Natural killer cell (primary cell): ENCODE measurements at regions not wholly inside any gene's neighbourhood (a gene's known extent, or its start where the extent isn't known, plus 50 kb on each side); places are given as distances from the start of the nearest gene placed in this dataset.

ENCODE experiments used
- ATAC-seq, 3 donors: fragments of 150-1000 bp in 2 of 3; fragments of 200-7000 bp in 1 of 3; cut with Tn5 transposase; 1 replicate in 1 of 3; 2 replicates in 2 of 3; pipeline ENCODE4 v1.10.0; 2021; ENCODE audit warnings: mild to moderate bottlenecking in 2 of 3, moderate library complexity in 2 of 3
- DNase-seq, 2 donors: peaks; one replicate each; pipeline versions ENCODE4 v3.0.0 to v3.0.0-alpha.2; 2013 to 2021; ENCODE audit warnings: mixed read lengths in 1 of 2
- H3K27ac ChIP-seq: one replicate; pipeline ENCODE4 v1.5.1; 2013; ENCODE audit warnings: mild to moderate bottlenecking, low read length
- H3K27me3 ChIP-seq: one replicate; pipeline ENCODE4 v1.6.1; 2013; ENCODE audit warnings: low read length; ENCODE audit not compliant: control insufficient read depth, insufficient read depth
- H3K36me3 ChIP-seq: one replicate; pipeline ENCODE4 v1.6.1; 2013; ENCODE audit warnings: low read length; ENCODE audit not compliant: control insufficient read depth, insufficient read depth
- H3K4me1 ChIP-seq: one replicate; pipeline ENCODE4 v1.6.1; 2013; ENCODE audit warnings: low read length; ENCODE audit not compliant: control insufficient read depth, insufficient read depth
- H3K4me3 ChIP-seq: one replicate; pipeline ENCODE4 v1.5.1; 2013; ENCODE audit warnings: low read length
- H3K9me3 ChIP-seq: one replicate; pipeline ENCODE4 v1.6.1; 2013; ENCODE audit warnings: low read length; ENCODE audit not compliant: control insufficient read depth, insufficient read depth
- H3K27ac Mint-ChIP-seq, 2 donors: one replicate each; pipeline ENCODE4 v1.8.0; 2022; ENCODE audit warnings: mild to moderate bottlenecking in 2 of 2, mixed read lengths in 2 of 2, moderate library complexity in 1 of 2
- H3K27me3 Mint-ChIP-seq, 2 donors: one replicate each; pipeline ENCODE4 v1.8.0; 2022; ENCODE audit warnings: low read depth in 2 of 2, mixed read lengths in 2 of 2
- H3K36me3 Mint-ChIP-seq: one replicate; pipeline ENCODE4 v1.8.0; 2022; ENCODE audit warnings: mixed read lengths
- H3K4me1 Mint-ChIP-seq, 2 donors: one replicate each; pipeline ENCODE4 v1.8.0; 2022; ENCODE audit warnings: mixed read lengths in 2 of 2
- H3K4me3 Mint-ChIP-seq: one replicate; pipeline ENCODE4 v1.8.0; 2022; ENCODE audit warnings: mild to moderate bottlenecking, moderate library complexity, mixed read lengths
- H3K9me3 Mint-ChIP-seq, 2 donors: one replicate each; pipeline ENCODE4 v1.8.0; 2022; ENCODE audit warnings: mixed read lengths in 2 of 2
- WGBS: methylation state at CpG from one replicate; pipeline ENCODE4 v1.1.7; 2013; ENCODE audit warnings: missing lambda C conversion rate; ENCODE audit not compliant: insufficient coverage; 5-methylcytosine and 5-hydroxymethylcytosine counted together
- intact Hi-C: fragments of 100-400 bp; cut with micrococcal nuclease; formaldehyde crosslinking; loops from one replicate; pipeline ENCODE4 v1.14.2; 2022
- TF ChIP-seq, protein P1 (sequence below): fragments of 200-600 bp; IDR thresholded peaks from one replicate; pipeline ENCODE4 v1.8.0; 2022; ENCODE audit warnings: antibody characterized with exemption

DNA sequence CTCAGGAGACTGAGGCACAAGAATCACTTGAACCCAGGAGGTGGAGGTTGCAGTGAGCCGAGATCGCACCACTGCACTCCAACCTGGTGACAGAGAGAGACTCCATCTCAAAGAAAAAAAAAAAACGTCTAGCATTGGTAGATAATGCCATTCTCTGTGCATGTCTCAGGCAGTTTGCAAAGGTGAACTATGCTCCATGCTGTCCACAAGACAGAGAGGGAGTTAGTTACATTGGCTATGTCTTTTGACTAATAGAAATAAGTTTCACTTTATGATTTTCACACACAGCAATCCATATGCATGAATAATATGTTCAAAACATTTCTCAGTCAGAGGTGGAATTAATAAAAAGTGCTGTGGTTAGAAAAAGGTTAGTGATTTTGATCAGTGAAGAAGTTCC is 591.4 kb downstream of the ETS1 start:
- no peak overlapping the region for H3K4me3 Mint-ChIP-seq
- no peaks in the 10 kb centered on the region for H3K9me3 ChIP-seq
- H3K4me1 ChIP-seq, result no peaks in the 10 kb centered on the region
- H3K27me3 ChIP-seq, result peaks cover 3% of the 10 kb centered on the region
- H3K27ac ChIP-seq, result no peak overlapping the region
- H3K4me3 ChIP-seq, result no peak overlapping the region
- H3K4me1 Mint-ChIP-seq, result no peaks in the 10 kb centered on the region
- TF ChIP-seq, protein P1, sequence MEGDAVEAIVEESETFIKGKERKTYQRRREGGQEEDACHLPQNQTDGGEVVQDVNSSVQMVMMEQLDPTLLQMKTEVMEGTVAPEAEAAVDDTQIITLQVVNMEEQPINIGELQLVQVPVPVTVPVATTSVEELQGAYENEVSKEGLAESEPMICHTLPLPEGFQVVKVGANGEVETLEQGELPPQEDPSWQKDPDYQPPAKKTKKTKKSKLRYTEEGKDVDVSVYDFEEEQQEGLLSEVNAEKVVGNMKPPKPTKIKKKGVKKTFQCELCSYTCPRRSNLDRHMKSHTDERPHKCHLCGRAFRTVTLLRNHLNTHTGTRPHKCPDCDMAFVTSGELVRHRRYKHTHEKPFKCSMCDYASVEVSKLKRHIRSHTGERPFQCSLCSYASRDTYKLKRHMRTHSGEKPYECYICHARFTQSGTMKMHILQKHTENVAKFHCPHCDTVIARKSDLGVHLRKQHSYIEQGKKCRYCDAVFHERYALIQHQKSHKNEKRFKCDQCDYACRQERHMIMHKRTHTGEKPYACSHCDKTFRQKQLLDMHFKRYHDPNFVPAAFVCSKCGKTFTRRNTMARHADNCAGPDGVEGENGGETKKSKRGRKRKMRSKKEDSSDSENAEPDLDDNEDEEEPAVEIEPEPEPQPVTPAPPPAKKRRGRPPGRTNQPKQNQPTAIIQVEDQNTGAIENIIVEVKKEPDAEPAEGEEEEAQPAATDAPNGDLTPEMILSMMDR, result no peak
- 86% methylated on average over 3 of the region's 3 CpGs for WGBS
- no peaks in the 10 kb centered on the region for H3K36me3 Mint-ChIP-seq
- intact Hi-C loops, result no loop called here
- no peak for ATAC-seq
- H3K27me3 Mint-ChIP-seq, result peaks cover 27 to 61% of the 10 kb centered on the region in 2 donors
- no peaks in the 10 kb centered on the region for H3K36me3 ChIP-seq
- no peak for DNase-seq
- H3K27ac Mint-ChIP-seq, result no peak overlapping the region
- no peaks in the 10 kb centered on the region for H3K9me3 Mint-ChIP-seq

DNA sequence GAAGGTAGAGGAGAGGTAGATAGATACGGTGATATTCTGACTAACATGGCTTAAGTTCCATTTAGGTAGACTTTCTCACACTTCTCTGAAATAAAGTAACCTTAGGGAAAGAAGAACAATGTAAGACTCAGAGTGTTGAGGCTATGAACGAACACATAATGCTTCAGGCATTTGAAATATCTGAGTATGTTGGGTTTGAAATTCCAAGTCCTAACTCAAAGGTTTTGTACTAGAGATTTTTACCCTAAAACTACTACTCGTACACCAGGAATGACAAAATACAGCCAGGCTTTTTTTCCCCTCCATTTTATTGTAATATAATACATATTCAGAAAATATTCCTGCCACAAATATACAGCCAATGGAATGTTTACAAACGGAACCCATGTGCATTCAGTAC is 592.6 kb downstream of the ETS1 start:
- Mint-ChIP-seq H3K4me3 (no peak overlapping the region), H3K36me3 (no peaks in the 10 kb centered on the region), H3K9me3 (no peaks in the 10 kb centered on the region), H3K27me3 (peaks cover 28 to 55% of the 10 kb centered on the region in 2 donors), H3K27ac (no peak overlapping the region), H3K4me1 (no peaks in the 10 kb centered on the region)
- intact Hi-C loops, result no loop called here
- DNase-seq (no peak), ATAC-seq (no peak)
- Histone ChIP-seq H3K4me1 (no peaks in the 10 kb centered on the region), H3K4me3 (no peak overlapping the region), H3K27ac (no peak overlapping the region), H3K36me3 (no peaks in the 10 kb centered on the region), H3K27me3 (no peaks in the 10 kb centered on the region), H3K9me3 (no peaks in the 10 kb centered on the region)
- TF ChIP-seq, protein P1, result no peak
- WGBS, result 88% methylated on average over 1 of the region's 4 CpGs

DNA sequence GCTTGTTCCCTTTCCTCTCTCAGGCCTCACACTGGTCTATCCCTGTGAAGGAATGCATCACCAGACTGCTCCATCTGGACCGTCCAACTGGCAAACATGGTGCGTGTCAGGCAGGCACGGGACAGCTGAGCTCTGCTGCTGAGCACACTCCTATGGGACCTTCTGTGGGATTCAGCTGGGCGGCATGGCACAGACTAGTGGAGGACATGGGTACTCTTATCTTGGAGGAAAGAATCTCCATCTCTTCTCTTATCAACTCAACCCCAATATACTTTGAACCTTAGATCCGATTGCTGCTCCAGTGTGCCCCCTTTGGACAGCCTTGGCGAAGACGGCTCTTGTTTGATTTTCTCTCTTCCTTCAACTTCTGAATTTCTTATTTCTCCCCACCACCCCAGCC is 593.6 kb downstream of the ETS1 start:
- no peak for ATAC-seq
- Histone ChIP-seq H3K27me3 (peaks cover 3% of the 10 kb centered on the region), H3K27ac (no peak overlapping the region), H3K4me3 (no peak overlapping the region), H3K9me3 (no peaks in the 10 kb centered on the region), H3K36me3 (no peaks in the 10 kb centered on the region), H3K4me1 (no peaks in the 10 kb centered on the region)
- no peak for DNase-seq
- Mint-ChIP-seq H3K9me3 (no peaks in the 10 kb centered on the region), H3K27me3 (peaks cover 25 to 52% of the 10 kb centered on the region in 2 donors), H3K36me3 (no peaks in the 10 kb centered on the region), H3K4me1 (no peaks in the 10 kb centered on the region), H3K4me3 (no peak overlapping the region), H3K27ac (no peak overlapping the region)
- WGBS, result 84% methylated on average over 6 of the region's 7 CpGs
- intact Hi-C loops, result no loop called here
- TF ChIP-seq, protein P1, result no peak

DNA sequence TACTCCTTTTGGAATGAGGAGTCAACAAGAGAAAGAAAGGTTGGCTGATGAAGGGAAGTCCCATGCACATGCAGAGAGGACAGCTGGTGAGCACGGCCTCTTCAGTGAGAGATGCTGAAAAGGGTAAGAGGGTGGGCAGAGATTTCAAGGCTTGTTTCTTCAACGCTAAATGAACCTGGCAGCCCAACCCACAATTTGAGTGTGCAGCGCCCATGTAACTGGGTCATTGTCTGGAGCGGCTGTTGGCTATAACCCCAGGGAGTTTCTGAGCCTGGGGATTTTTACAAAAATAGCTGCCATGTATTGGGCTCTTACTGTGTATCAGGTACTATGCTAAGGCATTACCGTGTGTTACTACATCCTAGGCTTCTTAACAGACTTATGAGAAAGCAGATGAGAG is 594.1 kb downstream of the ETS1 start:
- Histone ChIP-seq H3K27me3 (peaks cover 3% of the 10 kb centered on the region), H3K4me3 (no peak overlapping the region), H3K36me3 (no peaks in the 10 kb centered on the region), H3K27ac (no peak overlapping the region), H3K4me1 (no peaks in the 10 kb centered on the region), H3K9me3 (no peaks in the 10 kb centered on the region)
- 93% methylated on average over 5 of the region's 5 CpGs for WGBS
- Mint-ChIP-seq H3K4me1 (no peaks in the 10 kb centered on the region), H3K27ac (no peak overlapping the region), H3K27me3 (peaks cover 25 to 52% of the 10 kb centered on the region in 2 donors), H3K36me3 (no peaks in the 10 kb centered on the region), H3K4me3 (no peak overlapping the region), H3K9me3 (no peaks in the 10 kb centered on the region)
- ATAC-seq, result no peak
- TF ChIP-seq, protein P1, result no peak
- intact Hi-C loops, result no loop called here
- DNase-seq, result no peak
